ENCODE measurements at regions not wholly inside any gene's neighbourhood (a gene's known extent, or its start where the extent isn't known, plus 50 kb on each side); places are given as distances from the start of the nearest gene placed in this dataset.

GRCh38 chr14:49999146-49999761 lies 106.4 kb downstream of the ARF6 start:
- peak; percentile 94 for DNase-seq (ENCODE audit: low read depth)

- DNase-seq (ENCODE audit: low read depth): peak; percentile 62
These were observed 107.0 kb downstream of the ARF6 start for GRCh38 chr14:49999826-50000379.

- peak; percentile 93 for DNase-seq (ENCODE audit: low read depth)
These were observed 107.7 kb downstream of the ARF6 start for GRCh38 chr14:50000380-50001150.

- peak; percentile 98 for DNase-seq (ENCODE audit: low read depth)
These were observed 108.5 kb downstream of the ARF6 start for GRCh38 chr14:50001151-50001998.

- no peak for DNase-seq (ENCODE audit: low read depth)
These were observed 109.4 kb downstream of the ARF6 start for GRCh38 chr14:50001999-50002925.

- no peak for DNase-seq (ENCODE audit: low read depth)
These were observed 110.0 kb downstream of the ARF6 start for GRCh38 chr14:50002926-50003212.

- DNase-seq (ENCODE audit: low read depth): peak; percentile 88
These were observed 110.5 kb downstream of the ARF6 start for GRCh38 chr14:50003213-50004021.

GRCh38 chr14:50006141-50006540 lies 110.2 kb downstream of the VCPKMT start:
- no peak for DNase-seq (ENCODE audit: low read depth)

GRCh38 chr14:50007123-50007903 lies 109.1 kb downstream of the VCPKMT start:
- DNase-seq (ENCODE audit: low read depth): no peak

GRCh38 chr14:50008562-50008961 lies 107.8 kb downstream of the VCPKMT start:
- no peak for DNase-seq (ENCODE audit: low read depth)

GRCh38 chr14:50008974-50009373 lies 107.4 kb downstream of the VCPKMT start:
- DNase-seq (ENCODE audit: low read depth): peak; percentile 84

- peak; percentile 32 for DNase-seq (ENCODE audit: low read depth)
These were observed 105.6 kb downstream of the VCPKMT start for GRCh38 chr14:50010752-50011151.

GRCh38 chr14:50011242-50011641 lies 105.1 kb downstream of the VCPKMT start:
- no peak for DNase-seq (ENCODE audit: low read depth)

- DNase-seq (ENCODE audit: low read depth): peak; percentile 73
These were observed 103.7 kb downstream of the VCPKMT start for GRCh38 chr14:50012644-50013043.

- peak; percentile 92 for DNase-seq (ENCODE audit: low read depth)
These were observed 103.0 kb downstream of the VCPKMT start for GRCh38 chr14:50013198-50013918.

- no peak for DNase-seq (ENCODE audit: low read depth)
These were observed 102.4 kb downstream of the VCPKMT start for GRCh38 chr14:50013934-50014333.

- no peak for DNase-seq (ENCODE audit: low read depth)
These were observed 101.5 kb downstream of the VCPKMT start for GRCh38 chr14:50014809-50015430.

GRCh38 chr14:50015716-50016115 lies 100.7 kb downstream of the VCPKMT start:
- DNase-seq (ENCODE audit: low read depth): no peak
